ENCODE measurements at regions not wholly inside any gene's neighbourhood (a gene's known extent, or its start where the extent isn't known, plus 50 kb on each side); places are given as distances from the start of the nearest gene placed in this dataset.
"Not testable (repeated sequence)": the region's sequence is repeated elsewhere in the genome, so short reads cannot be mapped to it uniquely, and the experiment has no call there.

DNA sequence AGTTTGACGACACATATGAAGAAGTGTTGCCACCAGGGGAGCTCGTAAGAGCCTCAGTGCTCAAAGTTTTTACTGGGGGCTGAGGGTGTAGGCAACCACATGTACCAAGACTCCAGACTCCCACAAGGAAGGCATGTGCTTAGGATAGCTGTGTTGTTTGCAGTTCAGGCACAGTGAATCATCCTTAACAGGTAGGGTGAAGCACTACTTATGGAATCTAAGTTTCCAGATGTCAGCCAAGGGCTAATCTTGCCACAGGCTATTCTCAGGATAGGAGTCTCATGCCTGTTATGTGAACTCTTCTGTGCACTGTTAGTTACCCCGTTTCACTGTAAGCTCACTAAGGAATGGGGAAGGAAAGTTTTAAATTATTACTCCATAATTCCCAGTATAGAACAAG, 202.6 kb downstream of the TMA16 start:
- no peak overlapping the region for H3K9ac ChIP-seq
- H3K27ac Mint-ChIP-seq = no peak overlapping the region
- no peak for DNase-seq (ENCODE audit: low spot score)
- H3F3A ChIP-seq (ENCODE audit: low read depth) = no peaks in the 10 kb centered on the region
- H3K4me1 ChIP-seq = no peaks in the 10 kb centered on the region
- H3K27me3 ChIP-seq = no peaks in the 10 kb centered on the region
- no peaks in the 10 kb centered on the region for H3K9me3 Mint-ChIP-seq
- H3K4me3 Mint-ChIP-seq = no peak overlapping the region
- H3K36me3 ChIP-seq = no peaks in the 10 kb centered on the region
- no peaks in the 10 kb centered on the region for H3K4me1 Mint-ChIP-seq
- no peak overlapping the region for H2AFZ ChIP-seq (replicated peaks)
- H3K79me2 ChIP-seq (ENCODE audit: low read depth) = no peaks in the 10 kb centered on the region
- TF ChIP-seq, protein P1, sequence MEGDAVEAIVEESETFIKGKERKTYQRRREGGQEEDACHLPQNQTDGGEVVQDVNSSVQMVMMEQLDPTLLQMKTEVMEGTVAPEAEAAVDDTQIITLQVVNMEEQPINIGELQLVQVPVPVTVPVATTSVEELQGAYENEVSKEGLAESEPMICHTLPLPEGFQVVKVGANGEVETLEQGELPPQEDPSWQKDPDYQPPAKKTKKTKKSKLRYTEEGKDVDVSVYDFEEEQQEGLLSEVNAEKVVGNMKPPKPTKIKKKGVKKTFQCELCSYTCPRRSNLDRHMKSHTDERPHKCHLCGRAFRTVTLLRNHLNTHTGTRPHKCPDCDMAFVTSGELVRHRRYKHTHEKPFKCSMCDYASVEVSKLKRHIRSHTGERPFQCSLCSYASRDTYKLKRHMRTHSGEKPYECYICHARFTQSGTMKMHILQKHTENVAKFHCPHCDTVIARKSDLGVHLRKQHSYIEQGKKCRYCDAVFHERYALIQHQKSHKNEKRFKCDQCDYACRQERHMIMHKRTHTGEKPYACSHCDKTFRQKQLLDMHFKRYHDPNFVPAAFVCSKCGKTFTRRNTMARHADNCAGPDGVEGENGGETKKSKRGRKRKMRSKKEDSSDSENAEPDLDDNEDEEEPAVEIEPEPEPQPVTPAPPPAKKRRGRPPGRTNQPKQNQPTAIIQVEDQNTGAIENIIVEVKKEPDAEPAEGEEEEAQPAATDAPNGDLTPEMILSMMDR (IDR thresholded peaks at IDR 0.05) = no peak
- no peak for TF ChIP-seq EZH2phosphoT487 (IDR thresholded peaks at IDR 0.05)
- no peak for TF ChIP-seq EZH2 (IDR thresholded peaks at IDR 0.05)
- no peaks in the 10 kb centered on the region for H3K9me3 ChIP-seq (ENCODE audit: low read depth)
- H3K27me3 Mint-ChIP-seq (ENCODE audit: insufficient read depth, low read depth) = no peaks in the 10 kb centered on the region
- H3K4me3 ChIP-seq = no peak overlapping the region
- no peak overlapping the region for H3K4me2 ChIP-seq
- H3K36me3 Mint-ChIP-seq = no peaks in the 10 kb centered on the region
- no peak overlapping the region for H3K27ac ChIP-seq
- no peaks in the 10 kb centered on the region for H4K20me1 ChIP-seq (ENCODE audit: low read depth)

DNA sequence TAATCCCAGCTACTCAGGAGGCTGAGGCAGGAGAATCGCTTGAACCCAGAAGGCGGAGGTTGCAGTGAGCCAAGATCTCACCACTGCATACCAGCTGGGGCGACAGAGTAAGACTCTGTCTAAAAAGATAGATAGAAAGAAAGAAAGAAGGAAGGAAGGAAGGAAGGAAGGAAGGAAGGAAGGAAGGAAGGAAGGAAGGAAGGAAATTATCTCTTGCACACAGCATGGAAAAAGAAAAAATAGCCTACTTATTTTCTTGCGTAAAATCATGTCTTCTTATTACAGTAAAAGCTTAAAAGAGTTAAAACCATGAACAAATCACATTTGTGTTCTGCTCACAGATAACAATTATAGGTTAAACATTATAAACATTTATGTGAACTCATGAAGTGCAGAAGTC, 205.9 kb downstream of the TMA16 start:
- not testable (repeated sequence) for H3K4me1 ChIP-seq; H3K36me3 ChIP-seq; H3K36me3 Mint-ChIP-seq; H3K4me2 ChIP-seq; H3K79me2 ChIP-seq (ENCODE audit: low read depth); H3F3A ChIP-seq (ENCODE audit: low read depth); H3K4me1 Mint-ChIP-seq; H2AFZ ChIP-seq (replicated peaks); H3K4me3 ChIP-seq; H3K27me3 ChIP-seq; H3K27ac ChIP-seq; DNase-seq (ENCODE audit: low spot score); H3K27me3 Mint-ChIP-seq (ENCODE audit: insufficient read depth, low read depth); H3K9ac ChIP-seq; H3K27ac Mint-ChIP-seq; H3K4me3 Mint-ChIP-seq; H3K9me3 Mint-ChIP-seq; H4K20me1 ChIP-seq (ENCODE audit: low read depth); H3K9me3 ChIP-seq (ENCODE audit: low read depth)

DNA sequence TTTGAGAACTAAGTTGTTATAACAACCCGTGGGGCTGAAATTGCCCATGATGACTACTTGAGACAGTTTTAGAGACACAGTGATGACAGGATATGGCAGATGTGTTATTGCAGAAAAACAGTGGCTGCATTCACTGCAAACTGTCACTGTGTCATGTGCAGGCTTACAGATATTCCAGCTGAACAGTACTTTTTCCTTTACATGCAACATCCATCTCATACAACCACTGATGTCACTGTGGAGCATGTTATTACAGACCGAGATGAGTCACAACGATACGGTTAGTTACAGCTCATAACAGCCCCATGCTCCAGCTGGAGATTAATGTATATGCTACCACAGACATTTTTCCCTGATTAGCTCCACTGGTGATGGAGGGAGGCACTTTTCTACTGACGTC, 207.4 kb downstream of the TMA16 start:
- H3K9ac ChIP-seq = no peak overlapping the region
- DNase-seq (ENCODE audit: low spot score) = no peak
- H3K4me3 ChIP-seq = no peak overlapping the region
- no peak overlapping the region for H3K4me2 ChIP-seq
- H3K4me1 ChIP-seq = peaks cover 2% of the 10 kb centered on the region
- H3K79me2 ChIP-seq (ENCODE audit: low read depth) = no peaks in the 10 kb centered on the region
- Mint-ChIP-seq H3K36me3 (no peaks in the 10 kb centered on the region), H3K4me3 (no peak overlapping the region), H3K27me3 (ENCODE audit: insufficient read depth, low read depth) (no peaks in the 10 kb centered on the region), H3K9me3 (no peaks in the 10 kb centered on the region), H3K4me1 (no peaks in the 10 kb centered on the region), H3K27ac (no peak overlapping the region)
- no peaks in the 10 kb centered on the region for H3K9me3 ChIP-seq (ENCODE audit: low read depth)
- no peak overlapping the region for H3K27ac ChIP-seq
- TF ChIP-seq, protein P1 (IDR thresholded peaks at IDR 0.05) = no peak
- no peak for TF ChIP-seq EZH2 (IDR thresholded peaks at IDR 0.05)
- no peak for TF ChIP-seq EZH2phosphoT487 (IDR thresholded peaks at IDR 0.05)
- no peaks in the 10 kb centered on the region for H4K20me1 ChIP-seq (ENCODE audit: low read depth)
- no peaks in the 10 kb centered on the region for H3F3A ChIP-seq (ENCODE audit: low read depth)
- H3K27me3 ChIP-seq = no peaks in the 10 kb centered on the region
- no peak overlapping the region for H2AFZ ChIP-seq (replicated peaks)
- no peaks in the 10 kb centered on the region for H3K36me3 ChIP-seq

DNA sequence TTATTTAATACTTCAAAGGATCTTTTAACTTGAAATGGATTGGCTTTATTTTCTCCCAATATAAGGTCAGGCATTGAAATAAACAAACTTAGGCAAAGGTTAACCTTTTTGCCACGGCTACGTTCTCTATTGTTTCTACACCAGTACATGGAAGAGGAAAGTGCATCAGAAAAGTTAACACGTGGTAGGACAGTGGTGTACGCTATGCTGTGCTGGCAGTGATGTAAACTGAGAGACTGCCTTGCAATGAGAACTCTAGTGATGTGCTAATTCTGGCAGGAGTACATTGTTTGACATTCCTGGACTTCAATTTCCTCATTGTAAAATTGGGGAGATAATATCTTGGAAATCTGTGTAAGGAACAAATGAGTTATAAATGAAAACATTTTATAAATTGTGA, 208.2 kb downstream of the TMA16 start:
- Mint-ChIP-seq H3K9me3 (no peaks in the 10 kb centered on the region), H3K27ac (no peak overlapping the region), H3K36me3 (no peaks in the 10 kb centered on the region), H3K27me3 (ENCODE audit: insufficient read depth, low read depth) (no peaks in the 10 kb centered on the region), H3K4me1 (no peaks in the 10 kb centered on the region), H3K4me3 (no peak overlapping the region)
- Histone ChIP-seq H3K27ac (no peak overlapping the region), H3K36me3 (no peaks in the 10 kb centered on the region), H3K4me1 (peaks cover 10% of the 10 kb centered on the region), H3K4me3 (no peak overlapping the region), H3K79me2 (ENCODE audit: low read depth) (no peaks in the 10 kb centered on the region), H3F3A (ENCODE audit: low read depth) (peaks cover 5% of the 10 kb centered on the region), H4K20me1 (ENCODE audit: low read depth) (no peaks in the 10 kb centered on the region), H3K4me2 (no peak overlapping the region), H3K9ac (no peak overlapping the region), H2AFZ (replicated peaks) (no peak overlapping the region), H3K9me3 (ENCODE audit: low read depth) (no peaks in the 10 kb centered on the region), H3K27me3 (no peaks in the 10 kb centered on the region)
- no peak for DNase-seq (ENCODE audit: low spot score)
- TF ChIP-seq EZH2 (IDR thresholded peaks at IDR 0.05) (no peak), EZH2phosphoT487 (IDR thresholded peaks at IDR 0.05) (no peak)
- TF ChIP-seq, protein P1 (IDR thresholded peaks at IDR 0.05) = no peak
